WTC11 (cell line): ENCODE measurements at regions not wholly inside any gene's neighbourhood (a gene's known extent, or its start where the extent isn't known, plus 50 kb on each side); places are given as distances from the start of the nearest gene placed in this dataset.
"Not testable (repeated sequence)": the region's sequence is repeated elsewhere in the genome, so short reads cannot be mapped to it uniquely, and the experiment has no call there.

ENCODE experiments used
- ATAC-seq: fragments of 200-7000 bp; cut with Tn5 transposase; 2 replicates; pipeline ENCODE4 v1.10.0; 2021; ENCODE audit warnings: mild to moderate bottlenecking, moderate library complexity
- CTCF ChIA-PET: fragments of 300-600 bp; sonication (Branson Sonifier 250); formaldehyde crosslinking; loops from one replicate; lab custom pipeline; 2021; ENCODE audit warnings: antibody characterized with exemption; lab: Charles Lee
- POLR2A ChIA-PET: fragments of 350-600 bp; sonication (Branson Sonifier 250); formaldehyde crosslinking; loops from one replicate; lab custom pipeline; 2021; ENCODE audit warnings: antibody characterized with exemption; lab: Charles Lee
- DNase-seq: peaks from one replicate; pipeline ENCODE4 v3.0.0; 2021; ENCODE audit warnings: low spot score
- H3K27ac Mint-ChIP-seq: 2 replicates; pipeline ENCODE4 v1.8.0; 2021; ENCODE audit warnings: mixed read lengths
- H3K27me3 Mint-ChIP-seq: 2 replicates; pipeline ENCODE4 v1.8.0; 2021; ENCODE audit warnings: low read depth, mild to moderate bottlenecking, moderate library complexity, mixed read lengths
- H3K36me3 Mint-ChIP-seq: 2 replicates; pipeline ENCODE4 v1.8.0; 2021; ENCODE audit warnings: mixed read lengths
- H3K4me1 Mint-ChIP-seq: 2 replicates; pipeline ENCODE4 v1.8.0; 2022; ENCODE audit warnings: mixed read lengths
- H3K4me3 Mint-ChIP-seq: 2 replicates; pipeline ENCODE4 v1.8.0; 2021; ENCODE audit warnings: mild to moderate bottlenecking, moderate library complexity, mixed read lengths
- H3K9me3 Mint-ChIP-seq: 2 replicates; pipeline ENCODE4 v1.8.0; 2021; ENCODE audit warnings: mixed read lengths
- AR ChIP-seq: fragments of 250-450 bp; sonication (Bioruptor Pico); IDR thresholded peaks from 2 replicates; pipeline ENCODE4 v1.9.0; 2021; ENCODE audit warnings: mild to moderate bottlenecking
- CDX4 ChIP-seq: fragments of 250-450 bp; sonication (Bioruptor Pico); IDR thresholded peaks from 2 replicates; pipeline ENCODE4 v1.9.0; 2021; ENCODE audit warnings: moderate library complexity, mild to moderate bottlenecking, inconsistent platforms, borderline replicate concordance
- E2F4 ChIP-seq: sonication (generic); formaldehyde crosslinking; IDR thresholded peaks from 2 replicates; pipeline ENCODE4 v1.8.1; 2022; ENCODE audit warnings: low read depth, mild to moderate bottlenecking, moderate library complexity, missing genetic modification reagents, borderline replicate concordance
- E2F5 ChIP-seq: sonication (generic); formaldehyde crosslinking; IDR thresholded peaks from 2 replicates; pipeline ENCODE4 v1.8.1; 2022; ENCODE audit warnings: mild to moderate bottlenecking, moderate library complexity, missing genetic modification reagents
- FOXP1 ChIP-seq: sonication (generic); formaldehyde crosslinking; IDR thresholded peaks from 2 replicates; pipeline ENCODE4 v1.8.0; 2022; ENCODE audit warnings: missing genetic modification reagents, mild to moderate bottlenecking, moderate library complexity, borderline replicate concordance
- HMGA2 ChIP-seq: fragments of 250-450 bp; sonication (Bioruptor Pico); IDR thresholded peaks from 2 replicates; pipeline ENCODE4 v1.4.0; 2021; ENCODE audit warnings: mild to moderate bottlenecking, moderate library complexity
- IRF2 ChIP-seq: sonication (generic); formaldehyde crosslinking; IDR thresholded peaks from 2 replicates; pipeline ENCODE4 v1.8.0; 2022; ENCODE audit warnings: low read depth, missing genetic modification reagents, borderline replicate concordance
- MAX ChIP-seq: sonication (generic); formaldehyde crosslinking; IDR thresholded peaks from 2 replicates; pipeline ENCODE4 v1.8.0; 2022; ENCODE audit warnings: mild to moderate bottlenecking, missing genetic modification reagents
- MYBL2 ChIP-seq: sonication (generic); formaldehyde crosslinking; IDR thresholded peaks from 2 replicates; pipeline ENCODE4 v1.8.1; 2023; ENCODE audit warnings: mild to moderate bottlenecking, moderate library complexity, missing genetic modification reagents
- NFE2L1 ChIP-seq: sonication (generic); formaldehyde crosslinking; IDR thresholded peaks from 2 replicates; pipeline ENCODE4 v1.8.1; 2023; ENCODE audit warnings: missing genetic modification reagents
- NR2C2 ChIP-seq: sonication (generic); formaldehyde crosslinking; IDR thresholded peaks from 2 replicates; pipeline ENCODE4 v1.8.0; 2022; ENCODE audit warnings: mild to moderate bottlenecking, missing genetic modification reagents
- PRDM15 ChIP-seq: sonication (generic); formaldehyde crosslinking; IDR thresholded peaks from 2 replicates; pipeline ENCODE4 v1.8.0; 2022; ENCODE audit warnings: missing genetic modification reagents
- STAT6 ChIP-seq: sonication (generic); formaldehyde crosslinking; conservative IDR thresholded peaks from 2 replicates; pipeline ENCODE4 v1.8.1; 2023; ENCODE audit warnings: mild to moderate bottlenecking, low read depth, missing genetic modification reagents, moderate library complexity
- TEAD1 ChIP-seq: sonication (generic); formaldehyde crosslinking; IDR thresholded peaks from 2 replicates; pipeline ENCODE4 v1.8.0; 2022; ENCODE audit warnings: mild to moderate bottlenecking, missing genetic modification reagents

- TF ChIP-seq PRDM15 (CRISPR knock-in tag) (no peak), E2F4 (CRISPR knock-in tag) (no peak), NFE2L1 (CRISPR knock-in tag) (no peak), FOXP1 (CRISPR knock-in tag) (no peak), MAX (CRISPR knock-in tag) (no peak), HMGA2 (CRISPR knock-in tag) (no peak), IRF2 (CRISPR knock-in tag) (no peak), CDX4 (CRISPR knock-in tag) (no peak), E2F5 (CRISPR knock-in tag) (no peak)
Observed at GRCh38 chr4:69383281-69383680, 103.0 kb downstream of the UGT2B28 start (continued).

GRCh38 chr4:69389111-69389510 is 106.6 kb downstream of the UGT2B4 start:
- POLR2A ChIA-PET, H3K27me3 Mint-ChIP-seq, H3K4me1 Mint-ChIP-seq, H3K9me3 Mint-ChIP-seq, CTCF ChIA-PET, H3K27ac Mint-ChIP-seq, H3K36me3 Mint-ChIP-seq, DNase-seq, ATAC-seq, H3K4me3 Mint-ChIP-seq: not testable (repeated sequence)

- TF ChIP-seq MYBL2 (CRISPR knock-in tag) (no peak), AR (no peak), NR2C2 (CRISPR knock-in tag) (no peak), STAT6 (CRISPR knock-in tag) (no peak), E2F5 (CRISPR knock-in tag) (no peak), TEAD1 (CRISPR knock-in tag) (no peak), CDX4 (CRISPR knock-in tag) (no peak)
- POLR2A ChIA-PET = no interaction called here
- Mint-ChIP-seq H3K4me1 (peaks cover 2% of the 10 kb centered on the region; the same call in 1 of the 2 replicates), H3K36me3 (no peaks in the 10 kb centered on the region), H3K27ac (no peak overlapping the region), H3K4me3 (no peak overlapping the region), H3K27me3 (no peaks in the 10 kb centered on the region), H3K9me3 (no peaks in the 10 kb centered on the region)
- DNase-seq (no peak), ATAC-seq (no peak)
- CTCF ChIA-PET = no interaction called here
Observed at GRCh38 chr4:69408451-69408850, 87.3 kb downstream of the UGT2B4 start.

GRCh38 chr4:69411981-69412380 is 83.7 kb downstream of the UGT2B4 start:
- POLR2A ChIA-PET, H3K4me3 Mint-ChIP-seq, CTCF ChIA-PET, H3K27ac Mint-ChIP-seq, DNase-seq, H3K36me3 Mint-ChIP-seq, H3K9me3 Mint-ChIP-seq, H3K27me3 Mint-ChIP-seq, ATAC-seq, H3K4me1 Mint-ChIP-seq: not testable (repeated sequence)
